Adrenal gland (tissue), 9 donors: ENCODE measurements at regions not wholly inside any gene's neighbourhood (a gene's known extent, or its start where the extent isn't known, plus 50 kb on each side); places are given as distances from the start of the nearest gene placed in this dataset.

Experiments used
- DNase-seq, 7 donors: peaks; one replicate each; pipeline ENCODE4 v3.0.0-alpha.2; 2019 to 2020
- H3K27ac ChIP-seq, 5 donors: fragments of 200-600 bp; sonication (generic) in 4 of 5; 1 replicate in 3 of 5; 2 replicates in 2 of 5; pipeline versions ENCODE4 v1.5.1 to v1.8.0; 2016 to 2020; ENCODE audit warnings: mild to moderate bottlenecking in 1 of 5
- H3K27me3 ChIP-seq: fragments of 200-600 bp; 2 replicates; pipeline ENCODE4 v1.8.0; 2021
- H3K36me3 ChIP-seq, 2 donors: fragments of 200-600 bp; replicated peaks in 1 of 2; 1 replicate in 1 of 2; 2 replicates in 1 of 2; pipeline versions ENCODE4 v1.5.1 to v1.8.0; 2018 to 2022
- H3K4me1 ChIP-seq, 2 donors: fragments of 200-600 bp; replicated peaks in 1 of 2; 1 replicate in 1 of 2; 2 replicates in 1 of 2; pipeline versions ENCODE4 v1.5.1 to v1.8.0; 2018 to 2021
- H3K4me3 ChIP-seq, 4 donors: fragments of 200-600 bp; sonication (generic) in 3 of 4; one replicate each; pipeline ENCODE4 v1.5.1; 2016 to 2018
- H3K9me3 ChIP-seq, 3 donors: fragments of 200-600 bp; sonication (generic) in 1 of 3; replicated peaks in 1 of 3; 1 replicate in 2 of 3; 2 replicates in 1 of 3; pipeline versions ENCODE4 v1.5.1 to v1.8.0; 2016 to 2021
- CTCF ChIP-seq, 6 experiments: fragments of 450-650 bp in 4 of 6; fragments of 200-600 bp in 2 of 6; sonication (generic) in 1 of 6; IDR thresholded peaks; 1 replicate in 5 of 6; 2 replicates in 1 of 6; pipeline versions ENCODE4 v1.5.1 to v1.8.0; 2016 to 2021; ENCODE audit warnings: antibody characterized with exemption in 6 of 6, mild to moderate bottlenecking in 2 of 6, moderate library complexity in 1 of 6
- POLR2A ChIP-seq, 2 donors: fragments of 450-650 bp; IDR thresholded peaks; one replicate each; pipeline ENCODE4 v1.6.1; 2017; ENCODE audit warnings: antibody characterized with exemption in 2 of 2, mild to moderate bottlenecking in 2 of 2, moderate library complexity in 1 of 2
- WGBS, 4 donors: extraction: QIAGEN DNeasy Blood & Tissue Kit in 2 of 4; methylation state at CpG; one replicate each; pipeline versions ENCODE4 v1.1.5 to v1.1.7; 2013 to 2017; 5-methylcytosine and 5-hydroxymethylcytosine counted together
- intact Hi-C, 2 donors: fragments of 100-400 bp; cut with DNase I; formaldehyde crosslinking; loops; one replicate each; pipeline versions ENCODE4 v1.14.1 to v1.15.0; 2022 to 2023
- donor health status: healthy with polysubstance abuse.
- donor health status: Bipolar disorder and iron deficiency.
- donor health status: DM: yes; HTN: yes; CAD: no.
- donor health status: DM: no; HTN: no; CAD: no.
- donor health status: DM: no; HTN: no; CAD: no.

- intact Hi-C loops, result no loop called here
- no peak for TF ChIP-seq CTCF (IDR thresholded peaks at IDR 0.05)
- no peak for TF ChIP-seq POLR2A (IDR thresholded peaks at IDR 0.05)
- no peaks in the 10 kb centered on the region for H3K36me3 ChIP-seq
- H3K9me3 ChIP-seq, result no peaks in the 10 kb centered on the region
- H3K4me3 ChIP-seq, result no peak overlapping the region
- H3K4me1 ChIP-seq, result no peaks in the 10 kb centered on the region
- no peak overlapping the region for H3K27ac ChIP-seq
- 65 to 73% (median 68%) methylated on average over 6 of the region's 6 CpGs for WGBS, 4 donors
- no peak for DNase-seq
- H3K27me3 ChIP-seq, result no peaks in the 10 kb centered on the region
These were observed 515.0 kb upstream of the SALL1 start for GRCh38 chr16:51666074-51666473.

- DNase-seq, result no peak
- Histone ChIP-seq H3K9me3 (no peaks in the 10 kb centered on the region), H3K27me3 (no peaks in the 10 kb centered on the region), H3K27ac (no peak overlapping the region), H3K4me3 (no peak overlapping the region), H3K36me3 (no peaks in the 10 kb centered on the region), H3K4me1 (no peaks in the 10 kb centered on the region)
- TF ChIP-seq CTCF (IDR thresholded peaks at IDR 0.05), result no peak
- TF ChIP-seq POLR2A (IDR thresholded peaks at IDR 0.05), result no peak
- 70 to 92% (median 81%) methylated on average over 6 to 7 of the region's 7 CpGs for WGBS, 4 donors
- intact Hi-C loops, result no loop called here
These were observed 514.4 kb upstream of the SALL1 start for GRCh38 chr16:51665436-51665998.

- DNase-seq, result no peak
- no peak for TF ChIP-seq CTCF (IDR thresholded peaks at IDR 0.05)
- no peak for TF ChIP-seq POLR2A (IDR thresholded peaks at IDR 0.05)
- 75 to 81% (median 79%) methylated on average over 8 of the region's 8 CpGs for WGBS, 4 donors
- H3K4me1 ChIP-seq, result no peaks in the 10 kb centered on the region
- H3K9me3 ChIP-seq, result no peaks in the 10 kb centered on the region
- H3K27me3 ChIP-seq, result no peaks in the 10 kb centered on the region
- H3K4me3 ChIP-seq, result no peak overlapping the region
- intact Hi-C loops, result no loop called here
- no peak overlapping the region for H3K27ac ChIP-seq
- H3K36me3 ChIP-seq, result no peaks in the 10 kb centered on the region
These were observed 507.5 kb upstream of the SALL1 start for GRCh38 chr16:51658531-51658930.

GRCh38 chr16:51657848-51658247 is 506.8 kb upstream of the SALL1 start:
- H3K27me3 ChIP-seq, result no peaks in the 10 kb centered on the region
- no peaks in the 10 kb centered on the region for H3K4me1 ChIP-seq
- no peaks in the 10 kb centered on the region for H3K36me3 ChIP-seq
- TF ChIP-seq CTCF (IDR thresholded peaks at IDR 0.05), result no peak
- no peak for TF ChIP-seq POLR2A (IDR thresholded peaks at IDR 0.05)
- H3K9me3 ChIP-seq, result no peaks in the 10 kb centered on the region
- intact Hi-C loops, result no loop called here
- H3K4me3 ChIP-seq, result no peak overlapping the region
- no peak for DNase-seq
- 24 to 36% (median 31%) methylated on average over 4 of the region's 4 CpGs for WGBS, 4 donors
- H3K27ac ChIP-seq, result no peak overlapping the region
